ENCODE measurements at regions not wholly inside any gene's neighbourhood (a gene's known extent, or its start where the extent isn't known, plus 50 kb on each side); places are given as distances from the start of the nearest gene placed in this dataset.

DNA sequence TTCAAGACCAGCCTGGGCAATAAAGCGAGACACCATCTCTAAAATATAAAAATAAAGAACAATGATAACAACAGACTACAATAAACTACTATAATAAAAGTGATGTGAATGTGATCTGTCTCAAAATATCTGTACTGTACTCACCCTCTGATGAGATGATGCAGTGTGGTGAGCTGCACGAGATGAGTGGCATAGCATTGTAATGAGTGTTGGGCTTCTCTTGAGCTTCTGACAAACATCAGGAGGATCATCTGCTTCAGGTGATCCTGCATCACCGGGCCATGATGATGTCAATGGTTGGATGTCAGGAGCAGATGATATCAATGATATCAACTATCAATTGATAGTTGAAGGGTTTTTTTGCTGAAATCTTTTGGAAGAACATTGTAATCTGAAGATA, 52.4 kb upstream of the INCENP start:
- TF ChIP-seq, protein P1, sequence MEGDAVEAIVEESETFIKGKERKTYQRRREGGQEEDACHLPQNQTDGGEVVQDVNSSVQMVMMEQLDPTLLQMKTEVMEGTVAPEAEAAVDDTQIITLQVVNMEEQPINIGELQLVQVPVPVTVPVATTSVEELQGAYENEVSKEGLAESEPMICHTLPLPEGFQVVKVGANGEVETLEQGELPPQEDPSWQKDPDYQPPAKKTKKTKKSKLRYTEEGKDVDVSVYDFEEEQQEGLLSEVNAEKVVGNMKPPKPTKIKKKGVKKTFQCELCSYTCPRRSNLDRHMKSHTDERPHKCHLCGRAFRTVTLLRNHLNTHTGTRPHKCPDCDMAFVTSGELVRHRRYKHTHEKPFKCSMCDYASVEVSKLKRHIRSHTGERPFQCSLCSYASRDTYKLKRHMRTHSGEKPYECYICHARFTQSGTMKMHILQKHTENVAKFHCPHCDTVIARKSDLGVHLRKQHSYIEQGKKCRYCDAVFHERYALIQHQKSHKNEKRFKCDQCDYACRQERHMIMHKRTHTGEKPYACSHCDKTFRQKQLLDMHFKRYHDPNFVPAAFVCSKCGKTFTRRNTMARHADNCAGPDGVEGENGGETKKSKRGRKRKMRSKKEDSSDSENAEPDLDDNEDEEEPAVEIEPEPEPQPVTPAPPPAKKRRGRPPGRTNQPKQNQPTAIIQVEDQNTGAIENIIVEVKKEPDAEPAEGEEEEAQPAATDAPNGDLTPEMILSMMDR (conservative IDR thresholded peaks at IDR 0.05; ENCODE audit: low read depth, low read length) = no peak
- TF ChIP-seq EZH2 (IDR thresholded peaks at IDR 0.05; ENCODE audit: borderline replicate concordance, low read depth, low read length, poor library complexity, severe bottlenecking) = no peak

All from A673 (cell line).